Breast epithelium (tissue), 3 donors: ENCODE measurements at regions not wholly inside any gene's neighbourhood (a gene's known extent, or its start where the extent isn't known, plus 50 kb on each side); places are given as distances from the start of the nearest gene placed in this dataset.

Experiments
- CTCF ChIP-seq, 3 donors: fragments of 450-650 bp; IDR thresholded peaks; one replicate each; pipeline ENCODE4 v1.5.1; 2016 to 2017; ENCODE audit warnings: antibody characterized with exemption in 3 of 3, mild to moderate bottlenecking in 3 of 3, moderate library complexity in 3 of 3
- POLR2A ChIP-seq: fragments of 450-650 bp; IDR thresholded peaks from one replicate; pipeline ENCODE4 v1.6.1; 2016; ENCODE audit warnings: antibody characterized with exemption, mild to moderate bottlenecking, moderate library complexity
- POLR2AphosphoS5 ChIP-seq, 3 donors: sonication (generic); formaldehyde crosslinking; IDR thresholded peaks; one replicate each; pipeline ENCODE4 v1.6.1; 2017; ENCODE audit warnings: antibody characterized with exemption in 3 of 3

GRCh38 chr12:86331012-86331411 lies 74.8 kb upstream of the MGAT4C start:
- TF ChIP-seq CTCF (IDR thresholded peaks at IDR 0.05) (no peak), POLR2A (no peak), POLR2AphosphoS5 (IDR thresholded peaks at IDR 0.05) (no peak)
